Brain microvascular endothelial cell (primary cell): ENCODE measurements at regions not wholly inside any gene's neighbourhood (a gene's known extent, or its start where the extent isn't known, plus 50 kb on each side); places are given as distances from the start of the nearest gene placed in this dataset.
A peak's percentile ranks its signal among the peaks of the same experiment; 100 is the strongest.

Source experiments
- DNase-seq: peaks from one replicate; pipeline ENCODE4 v3.0.0-alpha.2; 2020
- H3K27ac ChIP-seq: fragments of 250-450 bp; sonication (Bioruptor Pico); 2 replicates; pipeline ENCODE4 v1.5.1; 2020; ENCODE audit warnings: mild to moderate bottlenecking, moderate library complexity
- H3K27me3 ChIP-seq: fragments of 250-450 bp; sonication (Bioruptor Pico); replicated peaks from 2 replicates; pipeline ENCODE4 v1.5.1; 2020; ENCODE audit warnings: mild to moderate bottlenecking
- H3K36me3 ChIP-seq: fragments of 250-450 bp; sonication (Bioruptor Pico); replicated peaks from 2 replicates; pipeline ENCODE4 v1.5.1; 2020; ENCODE audit warnings: mild to moderate bottlenecking
- H3K4me3 ChIP-seq: 2 replicates; pipeline ENCODE4 v1.5.1; 2011; ENCODE audit warnings: low read depth, mild to moderate bottlenecking, control low read depth, low read length, moderate library complexity
- in situ Hi-C: cut with HindIII; loops from 2 replicates; pipeline ENCODE4 v1.10.0; 2017; ENCODE audit warnings: low sequenced_read_pairs, low pct_ligation_motif_present
- TF ChIP-seq, protein P1 (sequence below): IDR thresholded peaks from 2 replicates; pipeline ENCODE4 v1.5.1; 2011; ENCODE audit warnings: low read depth, mild to moderate bottlenecking, moderate library complexity, low read length, control low read depth, inconsistent platforms; ENCODE audit errors: missing control alignments

- TF ChIP-seq, protein P1, sequence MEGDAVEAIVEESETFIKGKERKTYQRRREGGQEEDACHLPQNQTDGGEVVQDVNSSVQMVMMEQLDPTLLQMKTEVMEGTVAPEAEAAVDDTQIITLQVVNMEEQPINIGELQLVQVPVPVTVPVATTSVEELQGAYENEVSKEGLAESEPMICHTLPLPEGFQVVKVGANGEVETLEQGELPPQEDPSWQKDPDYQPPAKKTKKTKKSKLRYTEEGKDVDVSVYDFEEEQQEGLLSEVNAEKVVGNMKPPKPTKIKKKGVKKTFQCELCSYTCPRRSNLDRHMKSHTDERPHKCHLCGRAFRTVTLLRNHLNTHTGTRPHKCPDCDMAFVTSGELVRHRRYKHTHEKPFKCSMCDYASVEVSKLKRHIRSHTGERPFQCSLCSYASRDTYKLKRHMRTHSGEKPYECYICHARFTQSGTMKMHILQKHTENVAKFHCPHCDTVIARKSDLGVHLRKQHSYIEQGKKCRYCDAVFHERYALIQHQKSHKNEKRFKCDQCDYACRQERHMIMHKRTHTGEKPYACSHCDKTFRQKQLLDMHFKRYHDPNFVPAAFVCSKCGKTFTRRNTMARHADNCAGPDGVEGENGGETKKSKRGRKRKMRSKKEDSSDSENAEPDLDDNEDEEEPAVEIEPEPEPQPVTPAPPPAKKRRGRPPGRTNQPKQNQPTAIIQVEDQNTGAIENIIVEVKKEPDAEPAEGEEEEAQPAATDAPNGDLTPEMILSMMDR = no peak
- Histone ChIP-seq H3K27ac (no peak overlapping the region), H3K36me3 (no peaks in the 10 kb centered on the region), H3K4me3 (no peak overlapping the region), H3K27me3 (no peaks in the 10 kb centered on the region)
- in situ Hi-C loops = no loop called here
- DNase-seq = no peak
Observed at GRCh38 chr4:73929278-73929677, 52.5 kb downstream of the PF4 start.

GRCh38 chr4:73923631-73923937 lies 54.4 kb downstream of the CXCL1 start:
- in situ Hi-C loops = no loop called here

DNA sequence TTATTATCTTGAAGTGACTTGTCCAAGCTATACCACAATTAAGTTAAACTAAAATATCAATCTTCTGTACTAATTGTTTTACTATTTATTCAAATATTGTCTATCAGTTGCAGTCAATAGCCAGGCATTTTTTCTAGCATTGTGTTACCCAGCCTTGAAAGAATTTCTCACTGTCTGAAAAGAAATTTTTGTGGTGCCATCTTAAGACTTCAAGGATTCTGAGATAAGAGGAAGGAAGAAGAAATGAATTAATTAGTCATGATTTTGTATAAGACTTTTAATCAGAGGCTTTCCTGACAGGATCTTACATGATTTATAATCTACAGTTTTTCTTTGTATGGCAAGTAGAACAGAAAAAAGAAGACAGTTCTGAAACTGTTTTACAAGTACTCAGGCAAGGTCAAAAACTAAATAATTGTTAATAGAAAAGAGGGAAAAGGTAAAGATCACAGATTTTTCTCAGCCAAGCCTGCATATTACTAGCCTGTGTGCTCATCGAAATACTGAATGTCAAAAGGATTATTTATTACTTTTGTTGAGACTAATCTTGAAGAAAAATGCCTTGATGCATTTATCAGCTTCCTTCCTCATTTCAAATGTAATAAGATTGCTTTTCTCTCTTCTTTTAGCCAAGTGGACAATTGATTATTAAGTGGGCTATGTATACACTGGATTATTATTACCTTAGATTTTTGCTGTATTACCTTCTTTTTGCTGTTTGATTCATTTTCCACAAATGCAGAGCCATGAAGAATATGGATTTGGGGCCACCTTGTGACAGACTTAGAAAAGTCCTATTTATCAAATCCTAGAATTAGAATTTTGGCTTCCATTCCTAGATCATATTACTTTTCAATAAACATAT lies 53.8 kb downstream of the CXCL1 start:
- H3K4me3 ChIP-seq = no peak overlapping the region
- no peaks in the 10 kb centered on the region for H3K36me3 ChIP-seq
- H3K27ac ChIP-seq = peak overlapping the region; percentile 29
- in situ Hi-C loops = no loop called here
- TF ChIP-seq, protein P1 = peak; percentile 48
- no peaks in the 10 kb centered on the region for H3K27me3 ChIP-seq
- DNase-seq = peak; percentile 37

More at GRCh38 chr4:73923631-73923937, 54.4 kb downstream of the CXCL1 start:
- H3K27me3 ChIP-seq = no peaks in the 10 kb centered on the region
- H3K36me3 ChIP-seq = no peaks in the 10 kb centered on the region
- H3K4me3 ChIP-seq = no peak overlapping the region
- H3K27ac ChIP-seq = no peak overlapping the region
- DNase-seq = no peak
- TF ChIP-seq, protein P1 = no peak

- Histone ChIP-seq H3K27ac (no peak overlapping the region), H3K27me3 (no peaks in the 10 kb centered on the region), H3K4me3 (no peak overlapping the region), H3K36me3 (no peaks in the 10 kb centered on the region)
- no peak for DNase-seq
- in situ Hi-C loops = no loop called here
- TF ChIP-seq, protein P1 = no peak
Observed at GRCh38 chr4:73922317-73922716, 53.1 kb downstream of the CXCL1 start.
